ENCODE measurements at regions not wholly inside any gene's neighbourhood (a gene's known extent, or its start where the extent isn't known, plus 50 kb on each side); places are given as distances from the start of the nearest gene placed in this dataset.

GRCh38 chr2:217615171-217615570 is 387.6 kb downstream of the TNS1 start:
- 100% methylated on average over 1 of the region's 1 CpG for WGBS (ENCODE audit: low lambda C conversion rate, missing lambda C conversion rate)
- DNase-seq (ENCODE audit: low spot score): no peak
- H2AFZ ChIP-seq: no peak overlapping the region
- no peaks in the 10 kb centered on the region for H3K9me3 ChIP-seq (ENCODE audit: low read depth)
- no peak overlapping the region for H3K4me2 ChIP-seq
- no peak overlapping the region for H3K4me3 ChIP-seq
- no peaks in the 10 kb centered on the region for H3K36me3 ChIP-seq (replicated peaks; ENCODE audit: insufficient read depth, low read depth)
- H3K27me3 ChIP-seq: no peaks in the 10 kb centered on the region
- H4K20me1 ChIP-seq (ENCODE audit: insufficient read depth, poor library complexity, severe bottlenecking): no peaks in the 10 kb centered on the region
- H3K4me1 ChIP-seq (ENCODE audit: insufficient read depth): peaks cover 24% of the 10 kb centered on the region
- H3K9me2 ChIP-seq (replicated peaks; ENCODE audit: insufficient read depth): no peaks in the 10 kb centered on the region
- TF ChIP-seq, protein P1, sequence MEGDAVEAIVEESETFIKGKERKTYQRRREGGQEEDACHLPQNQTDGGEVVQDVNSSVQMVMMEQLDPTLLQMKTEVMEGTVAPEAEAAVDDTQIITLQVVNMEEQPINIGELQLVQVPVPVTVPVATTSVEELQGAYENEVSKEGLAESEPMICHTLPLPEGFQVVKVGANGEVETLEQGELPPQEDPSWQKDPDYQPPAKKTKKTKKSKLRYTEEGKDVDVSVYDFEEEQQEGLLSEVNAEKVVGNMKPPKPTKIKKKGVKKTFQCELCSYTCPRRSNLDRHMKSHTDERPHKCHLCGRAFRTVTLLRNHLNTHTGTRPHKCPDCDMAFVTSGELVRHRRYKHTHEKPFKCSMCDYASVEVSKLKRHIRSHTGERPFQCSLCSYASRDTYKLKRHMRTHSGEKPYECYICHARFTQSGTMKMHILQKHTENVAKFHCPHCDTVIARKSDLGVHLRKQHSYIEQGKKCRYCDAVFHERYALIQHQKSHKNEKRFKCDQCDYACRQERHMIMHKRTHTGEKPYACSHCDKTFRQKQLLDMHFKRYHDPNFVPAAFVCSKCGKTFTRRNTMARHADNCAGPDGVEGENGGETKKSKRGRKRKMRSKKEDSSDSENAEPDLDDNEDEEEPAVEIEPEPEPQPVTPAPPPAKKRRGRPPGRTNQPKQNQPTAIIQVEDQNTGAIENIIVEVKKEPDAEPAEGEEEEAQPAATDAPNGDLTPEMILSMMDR (IDR thresholded peaks at IDR 0.05; ENCODE audit: poor library complexity): no peak
- H3K79me2 ChIP-seq: no peaks in the 10 kb centered on the region
- H3K27ac ChIP-seq: no peak overlapping the region

- TF ChIP-seq EZH2 (IDR thresholded peaks at IDR 0.05; ENCODE audit: borderline replicate concordance) (no peak), EZH2phosphoT487 (IDR thresholded peaks at IDR 0.05; ENCODE audit: low read depth, severe bottlenecking, unreplicated experiment) (no peak)
- TF ChIP-seq, protein P1 (IDR thresholded peaks at IDR 0.05; ENCODE audit: poor library complexity): no peak
- DNase-seq (ENCODE audit: low spot score): no peak
- no peaks in the 10 kb centered on the region for H3K9me3 ChIP-seq (ENCODE audit: low read depth)
- no peak overlapping the region for H3K27ac ChIP-seq
- no peaks in the 10 kb centered on the region for H3K9me2 ChIP-seq (replicated peaks; ENCODE audit: insufficient read depth)
- no peaks in the 10 kb centered on the region for H3K27me3 ChIP-seq
- H2AFZ ChIP-seq: no peak overlapping the region
- H3K36me3 ChIP-seq (replicated peaks; ENCODE audit: insufficient read depth, low read depth): no peaks in the 10 kb centered on the region
- H3K79me2 ChIP-seq: no peaks in the 10 kb centered on the region
- H3K4me1 ChIP-seq (ENCODE audit: insufficient read depth): peaks cover 24% of the 10 kb centered on the region
- H4K20me1 ChIP-seq (ENCODE audit: insufficient read depth, poor library complexity, severe bottlenecking): no peaks in the 10 kb centered on the region
- no peak overlapping the region for H3K4me2 ChIP-seq
- WGBS (ENCODE audit: low lambda C conversion rate, missing lambda C conversion rate): 97% methylated on average over 3 of the region's 3 CpGs
- H3K4me3 ChIP-seq: no peak overlapping the region
These were observed 388.3 kb downstream of the TNS1 start for GRCh38 chr2:217614498-217614897.

GRCh38 chr2:217614096-217614495 is 388.7 kb downstream of the TNS1 start:
- H3K4me2 ChIP-seq: no peak overlapping the region
- no peaks in the 10 kb centered on the region for H3K9me2 ChIP-seq (replicated peaks; ENCODE audit: insufficient read depth)
- no peaks in the 10 kb centered on the region for H3K9me3 ChIP-seq (ENCODE audit: low read depth)
- peaks cover 23% of the 10 kb centered on the region for H3K4me1 ChIP-seq (ENCODE audit: insufficient read depth)
- WGBS (ENCODE audit: low lambda C conversion rate, missing lambda C conversion rate): 88% methylated on average over 4 of the region's 4 CpGs
- no peaks in the 10 kb centered on the region for H3K79me2 ChIP-seq
- H2AFZ ChIP-seq: no peak overlapping the region
- H3K4me3 ChIP-seq: no peak overlapping the region
- H3K27me3 ChIP-seq: no peaks in the 10 kb centered on the region
- H3K36me3 ChIP-seq (replicated peaks; ENCODE audit: insufficient read depth, low read depth): no peaks in the 10 kb centered on the region
- no peaks in the 10 kb centered on the region for H4K20me1 ChIP-seq (ENCODE audit: insufficient read depth, poor library complexity, severe bottlenecking)
- TF ChIP-seq, protein P1 (IDR thresholded peaks at IDR 0.05; ENCODE audit: poor library complexity): no peak
- TF ChIP-seq EZH2phosphoT487 (IDR thresholded peaks at IDR 0.05; ENCODE audit: low read depth, severe bottlenecking, unreplicated experiment) (no peak), EZH2 (IDR thresholded peaks at IDR 0.05; ENCODE audit: borderline replicate concordance) (no peak)
- DNase-seq (ENCODE audit: low spot score): no peak
- H3K27ac ChIP-seq: no peak overlapping the region

GRCh38 chr2:217612920-217613319 is 389.9 kb downstream of the TNS1 start:
- Histone ChIP-seq H3K27me3 (no peaks in the 10 kb centered on the region), H2AFZ (no peak overlapping the region), H3K79me2 (no peaks in the 10 kb centered on the region), H3K4me1 (ENCODE audit: insufficient read depth) (peaks cover 13% of the 10 kb centered on the region), H3K4me2 (no peak overlapping the region), H3K27ac (no peak overlapping the region), H3K36me3 (replicated peaks; ENCODE audit: insufficient read depth, low read depth) (no peaks in the 10 kb centered on the region), H3K9me2 (replicated peaks; ENCODE audit: insufficient read depth) (no peaks in the 10 kb centered on the region), H4K20me1 (ENCODE audit: insufficient read depth, poor library complexity, severe bottlenecking) (no peaks in the 10 kb centered on the region), H3K4me3 (no peak overlapping the region), H3K9me3 (ENCODE audit: low read depth) (no peaks in the 10 kb centered on the region)
- 96% methylated on average over 9 of the region's 9 CpGs for WGBS (ENCODE audit: low lambda C conversion rate, missing lambda C conversion rate)
- TF ChIP-seq, protein P1 (IDR thresholded peaks at IDR 0.05; ENCODE audit: poor library complexity): no peak
- TF ChIP-seq EZH2 (IDR thresholded peaks at IDR 0.05; ENCODE audit: borderline replicate concordance) (no peak), EZH2phosphoT487 (IDR thresholded peaks at IDR 0.05; ENCODE audit: low read depth, severe bottlenecking, unreplicated experiment) (no peak)
- DNase-seq (ENCODE audit: low spot score): no peak
